ENCODE measurements at regions not wholly inside any gene's neighbourhood (a gene's known extent, or its start where the extent isn't known, plus 50 kb on each side); places are given as distances from the start of the nearest gene placed in this dataset.

- dilution Hi-C loops (cut with MboI; ENCODE audit: extremely low pct_ligation_motif_present, low sequenced_read_pairs) (no loop called here), intact Hi-C loops (cut with micrococcal nuclease) (no loop called here)
- TF ChIP-seq POLR2A (IDR thresholded peaks at IDR 0.05; ENCODE audit: low read depth, low read length) (no peak), GATA2 (IDR thresholded peaks at IDR 0.05; ENCODE audit: insufficient read depth, insufficient read length, low read depth, low read length) (no peak), POLR2AphosphoS5 (IDR thresholded peaks at IDR 0.05; ENCODE audit: insufficient read depth, low read depth, low read length) (no peak), JUN (IDR thresholded peaks at IDR 0.05; ENCODE audit: borderline replicate concordance, insufficient read depth, insufficient read length, low read depth) (no peak), MAX (IDR thresholded peaks at IDR 0.05; ENCODE audit: insufficient read depth, insufficient read length) (no peak), EZH2 (IDR thresholded peaks at IDR 0.05; ENCODE audit: borderline replicate concordance, low read depth, low read length, severe bottlenecking) (no peak), FOS (IDR thresholded peaks at IDR 0.05; ENCODE audit: borderline replicate concordance, insufficient read depth, low read length) (no peak), MYC (IDR thresholded peaks at IDR 0.05; ENCODE audit: low read depth, low read length) (no peak), CTCF (IDR thresholded peaks at IDR 0.05; ENCODE audit: extremely low read depth in 1 of 2, insufficient read depth in 1 of 2, low read depth in 1 of 2, low read length in 2 of 2) (no peak)
- no peaks in the 10 kb centered on the region for H3K4me1 ChIP-seq (ENCODE audit: control insufficient read depth, extremely low read depth, insufficient read depth, low read length)
- no peak overlapping the region for H3K4me2 ChIP-seq (ENCODE audit: insufficient read depth, low read length)
- no peak overlapping the region for H3K9ac ChIP-seq (replicated peaks; ENCODE audit: extremely low read depth, insufficient read depth, low read length)
- no TSS peak for BruUV-seq (replicated peaks)
- FAIRE-seq (no peak), DNase-seq (ENCODE audit: low read depth, low spot score) (no peak)
- peaks cover 4% of the 10 kb centered on the region for H3K9me3 ChIP-seq (replicated peaks; ENCODE audit: control insufficient read depth, insufficient read depth, low read length)
- no peak overlapping the region for H2AFZ ChIP-seq (ENCODE audit: low read depth, low read length)
- no peaks in the 10 kb centered on the region for H3K9me1 ChIP-seq (replicated peaks; ENCODE audit: control insufficient read depth, extremely low read depth, insufficient read depth, low read length)
- H3K27ac ChIP-seq (ENCODE audit: insufficient read depth, low read depth, low read length): no peak overlapping the region
- POLR2A ChIA-PET: no interaction called here
- no peaks in the 10 kb centered on the region for H3K36me3 ChIP-seq (ENCODE audit: control insufficient read depth in 2 of 2, extremely low read depth in 1 of 2, insufficient read depth in 2 of 2, low read length in 2 of 2)
- H3K27me3 ChIP-seq (ENCODE audit: control insufficient read depth in 2 of 2, insufficient read depth in 2 of 2, low read length in 2 of 2): no peaks in the 10 kb centered on the region
- no peaks in the 10 kb centered on the region for H4K20me1 ChIP-seq (replicated peaks; ENCODE audit: control insufficient read depth, extremely low read depth, insufficient read depth, low read length)
- no peak overlapping the region for H3K4me3 ChIP-seq (replicated peaks in 1 of 3; ENCODE audit: insufficient read depth in 1 of 3, low read depth in 1 of 3, low read length in 3 of 3)
- CTCF ChIA-PET: no interaction called here
- no peaks in the 10 kb centered on the region for H3K79me2 ChIP-seq (ENCODE audit: control insufficient read depth, insufficient read depth, low read length)
Measured at GRCh38 chr14:98951521-98952152, 320.4 kb downstream of the BCL11B start.
